Spleen (tissue), 11 donors: ENCODE measurements at regions not wholly inside any gene's neighbourhood (a gene's known extent, or its start where the extent isn't known, plus 50 kb on each side); places are given as distances from the start of the nearest gene placed in this dataset.

Experiments
- DNase-seq: peaks from one replicate; pipeline ENCODE4 v3.0.0-alpha.2; 2020
- H3K27ac ChIP-seq, 8 donors: fragments of 200-600 bp; sonication (generic) in 7 of 8; 1 replicate in 4 of 8; 2 replicates in 4 of 8; pipeline versions ENCODE4 v1.5.0 to v1.8.0; 2016 to 2021; ENCODE audit warnings: inconsistent platforms in 4 of 8, mild to moderate bottlenecking in 4 of 8, moderate library complexity in 1 of 8
- H3K27me3 ChIP-seq, 7 donors: fragments of 200-600 bp; sonication (generic) in 6 of 7; replicated peaks in 1 of 7; 1 replicate in 4 of 7; 2 replicates in 3 of 7; pipeline versions ENCODE4 v1.5.0 to v1.8.0; 2016 to 2021; ENCODE audit warnings: inconsistent platforms in 3 of 7, mild to moderate bottlenecking in 1 of 7
- H3K36me3 ChIP-seq, 6 donors: fragments of 200-600 bp; sonication (generic) in 5 of 6; 1 replicate in 4 of 6; 2 replicates in 2 of 6; pipeline versions ENCODE4 v1.5.0 to v1.8.0; 2016 to 2021; ENCODE audit warnings: inconsistent platforms in 2 of 6
- H3K4me1 ChIP-seq, 6 donors: fragments of 200-600 bp; sonication (generic) in 5 of 6; 1 replicate in 3 of 6; 2 replicates in 3 of 6; pipeline versions ENCODE4 v1.5.0 to v1.8.0; 2016 to 2021; ENCODE audit warnings: inconsistent platforms in 3 of 6
- H3K4me3 ChIP-seq, 8 donors: fragments of 200-600 bp; sonication (generic) in 7 of 8; 1 replicate in 4 of 8; 2 replicates in 4 of 8; pipeline versions ENCODE4 v1.5.0 to v1.8.0; 2016 to 2021; ENCODE audit warnings: inconsistent platforms in 4 of 8, mild to moderate bottlenecking in 4 of 8, moderate library complexity in 2 of 8
- H3K9me3 ChIP-seq, 8 donors: fragments of 200-600 bp; sonication (generic) in 7 of 8; 1 replicate in 4 of 8; 2 replicates in 4 of 8; pipeline versions ENCODE4 v1.5.0 to v1.8.0; 2016 to 2021; ENCODE audit warnings: inconsistent platforms in 4 of 8
- CTCF ChIP-seq, 11 experiments: fragments of 200-600 bp in 7 of 11; fragments of 450-650 bp in 4 of 11; sonication (generic) in 4 of 11; IDR thresholded peaks in 8 of 11; conservative IDR thresholded peaks in 3 of 11; 1 replicate in 7 of 11; 2 replicates in 4 of 11; pipeline versions ENCODE4 v1.4.0 to v1.8.0; 2016 to 2021; ENCODE audit warnings: antibody characterized with exemption in 11 of 11, inconsistent platforms in 4 of 11, mild to moderate bottlenecking in 1 of 11
- POLR2A ChIP-seq, 3 donors: fragments of 450-650 bp; IDR thresholded peaks; one replicate each; pipeline ENCODE4 v1.5.1; 2017; ENCODE audit warnings: antibody characterized with exemption in 3 of 3, mild to moderate bottlenecking in 1 of 3
- POLR2AphosphoS5 ChIP-seq, 3 donors: sonication (generic); formaldehyde crosslinking; IDR thresholded peaks; one replicate each; pipeline ENCODE4 v1.5.1; 2017; ENCODE audit warnings: antibody characterized with exemption in 3 of 3
- WGBS, 5 donors: extraction: QIAGEN DNeasy Blood & Tissue Kit in 3 of 5; methylation state at CpG; one replicate each; pipeline versions ENCODE4 v1.1.5 to v1.1.7; 2013 to 2018; 5-methylcytosine and 5-hydroxymethylcytosine counted together
- intact Hi-C: fragments of 100-400 bp; cut with DNase I; formaldehyde crosslinking; loops from one replicate; pipeline ENCODE4 v1.15.0; 2023; ENCODE audit warnings: low total_unique reads
- donor health status: healthy with polysubstance abuse.
- donor health status: DM: no; HTN: no; CAD: no; lungs with moderate emphysema.
- donor health status: DM: no; HTN: no; CAD: no.
- donor health status: Bipolar disorder and iron deficiency.
- donor health status: healthy.
- donor health status: DM: no; HTN: no; CAD: no.
- donor health status: DM: yes; HTN: yes; CAD: no.

- no peaks in the 10 kb centered on the region for H3K9me3 ChIP-seq
- no peaks in the 10 kb centered on the region for H3K36me3 ChIP-seq
- TF ChIP-seq POLR2A (IDR thresholded peaks at IDR 0.05) (no peak), CTCF (IDR thresholded peaks at IDR 0.05 in 8 of 11, conservative IDR thresholded peaks at IDR 0.05 in 3 of 11) (no peak), POLR2AphosphoS5 (IDR thresholded peaks at IDR 0.05) (no peak)
- DNase-seq: no peak
- H3K27ac ChIP-seq: peak overlapping the region in 7 of 8 donors; percentile 56 to 82 (median 72)
- H3K27me3 ChIP-seq: peaks cover 0 to 6% (median 0%) of the 10 kb centered on the region in 7 donors
- WGBS, 5 donors: 20 to 79% (median 50%) methylated on average over 7 of the region's 7 CpGs
- H3K4me1 ChIP-seq: peaks cover 0 to 4% (median 0%) of the 10 kb centered on the region in 6 donors
- intact Hi-C loops: no loop called here
- H3K4me3 ChIP-seq: no peak overlapping the region
These were observed 348.1 kb upstream of the MAP3K7 start for GRCh38 chr6:90934966-90935365.

GRCh38 chr6:90934081-90934480, 347.2 kb upstream of the MAP3K7 start:
- H3K9me3 ChIP-seq: no peaks in the 10 kb centered on the region
- TF ChIP-seq POLR2A (IDR thresholded peaks at IDR 0.05): no peak
- no peak for TF ChIP-seq CTCF (IDR thresholded peaks at IDR 0.05 in 8 of 11, conservative IDR thresholded peaks at IDR 0.05 in 3 of 11)
- TF ChIP-seq POLR2AphosphoS5 (IDR thresholded peaks at IDR 0.05): no peak
- WGBS, 5 donors: 77 to 88% (median 83%) methylated on average over 5 of the region's 5 CpGs

GRCh38 chr6:90932351-90932750, 345.5 kb upstream of the MAP3K7 start:
- H3K9me3 ChIP-seq: no peaks in the 10 kb centered on the region
- 91 to 100% (median 93%) methylated on average over 1 of the region's 1 CpG for WGBS, 5 donors
- no peak for DNase-seq
- H3K27ac ChIP-seq: peak overlapping the region in 3 of 8 donors; percentile 24 to 82 (median 77)
- intact Hi-C loops: no loop called here
- TF ChIP-seq POLR2A (IDR thresholded peaks at IDR 0.05) (no peak), POLR2AphosphoS5 (IDR thresholded peaks at IDR 0.05) (no peak), CTCF (IDR thresholded peaks at IDR 0.05 in 8 of 11, conservative IDR thresholded peaks at IDR 0.05 in 3 of 11) (no peak)
- H3K27me3 ChIP-seq: peaks cover 0 to 6% (median 0%) of the 10 kb centered on the region in 7 donors
- H3K4me1 ChIP-seq: peaks cover 0 to 4% (median 0%) of the 10 kb centered on the region in 6 donors
- H3K36me3 ChIP-seq: no peaks in the 10 kb centered on the region
- no peak overlapping the region for H3K4me3 ChIP-seq

More at GRCh38 chr6:90934081-90934480, 347.2 kb upstream of the MAP3K7 start:
- H3K27ac ChIP-seq: peak overlapping the region in 7 of 8 donors; percentile 56 to 82 (median 72)
- no peaks in the 10 kb centered on the region for H3K36me3 ChIP-seq
- H3K27me3 ChIP-seq: peaks cover 0 to 6% (median 0%) of the 10 kb centered on the region in 7 donors
- H3K4me1 ChIP-seq: peaks cover 0 to 4% (median 0%) of the 10 kb centered on the region in 6 donors
- DNase-seq: no peak
- intact Hi-C loops: no loop called here
- H3K4me3 ChIP-seq: no peak overlapping the region

- no peak for DNase-seq
- TF ChIP-seq POLR2AphosphoS5 (IDR thresholded peaks at IDR 0.05): no peak
- TF ChIP-seq POLR2A (IDR thresholded peaks at IDR 0.05): no peak
- intact Hi-C loops: no loop called here
- Histone ChIP-seq H3K27me3 (peaks cover 0 to 6% (median 0%) of the 10 kb centered on the region in 7 donors), H3K4me1 (peaks cover 0 to 6% (median 0%) of the 10 kb centered on the region in 6 donors), H3K9me3 (no peaks in the 10 kb centered on the region), H3K27ac (peak overlapping the region in 1 of 8 donors; percentile 7), H3K4me3 (no peak overlapping the region), H3K36me3 (no peaks in the 10 kb centered on the region)
- WGBS, 5 donors: 76 to 92% (median 87%) methylated on average over 2 of the region's 2 CpGs
These were observed 341.2 kb upstream of the MAP3K7 start for GRCh38 chr6:90928051-90928450.
